Prostate gland (tissue), 2 donors: ENCODE measurements at regions not wholly inside any gene's neighbourhood (a gene's known extent, or its start where the extent isn't known, plus 50 kb on each side); places are given as distances from the start of the nearest gene placed in this dataset.
"Not testable (repeated sequence)": the region's sequence is repeated elsewhere in the genome, so short reads cannot be mapped to it uniquely, and the experiment has no call there.

Experiments used
- DNase-seq: peaks from one replicate; pipeline ENCODE4 v3.0.0-alpha.2; 2019; ENCODE audit warnings: low spot score
- H3K27ac ChIP-seq, 2 donors: fragments of 200-600 bp; sonication (generic); 2 replicates each; pipeline ENCODE4 v1.5.1; 2017 to 2019
- H3K27me3 ChIP-seq: fragments of 200-600 bp; sonication (generic); replicated peaks from 2 replicates; pipeline ENCODE4 v1.5.1; 2019; ENCODE audit not compliant: insufficient read depth
- H3K36me3 ChIP-seq, 2 donors: fragments of 200-600 bp; sonication (generic); 1 replicate in 1 of 2; 2 replicates in 1 of 2; pipeline versions ENCODE4 v1.5.1 to v1.8.1; 2017 to 2019
- H3K4me1 ChIP-seq: fragments of 200-600 bp; sonication (generic); replicated peaks from 2 replicates; pipeline ENCODE4 v1.5.1; 2019
- H3K4me3 ChIP-seq, 2 donors: fragments of 200-600 bp; sonication (generic); 2 replicates each; pipeline ENCODE4 v1.5.1; 2017 to 2019
- H3K9me3 ChIP-seq: fragments of 200-600 bp; sonication (generic); 2 replicates; pipeline ENCODE4 v1.5.1; 2017
- CTCF ChIP-seq, 4 experiments: fragments of 200-600 bp in 2 of 4; fragments of 450-650 bp in 2 of 4; sonication (generic) in 2 of 4; IDR thresholded peaks; 1 replicate in 3 of 4; 2 replicates in 1 of 4; pipeline ENCODE4 v1.5.1; 2016 to 2019; ENCODE audit warnings: antibody characterized with exemption in 4 of 4, mild to moderate bottlenecking in 2 of 4, moderate library complexity in 2 of 4
- POLR2A ChIP-seq: fragments of 450-650 bp; IDR thresholded peaks from one replicate; pipeline ENCODE4 v1.6.1; 2016; ENCODE audit warnings: antibody characterized with exemption, mild to moderate bottlenecking
- POLR2AphosphoS5 ChIP-seq: sonication (generic); formaldehyde crosslinking; IDR thresholded peaks from one replicate; pipeline ENCODE4 v1.6.1; 2017; ENCODE audit warnings: antibody characterized with exemption
- WGBS: methylation state at CpG from one replicate; pipeline ENCODE4 v1.1.5; 2018; 5-methylcytosine and 5-hydroxymethylcytosine counted together
- intact Hi-C: fragments of 100-400 bp; cut with DNase I; formaldehyde crosslinking; loops from one replicate; pipeline ENCODE4 v1.14.2; 2022

- no peaks in the 10 kb centered on the region for H3K4me1 ChIP-seq
- H3K9me3 ChIP-seq: no peaks in the 10 kb centered on the region
- no peak overlapping the region for H3K27ac ChIP-seq
- DNase-seq: no peak
- no peak for TF ChIP-seq CTCF (IDR thresholded peaks at IDR 0.05)
- no peak for TF ChIP-seq POLR2A
- TF ChIP-seq POLR2AphosphoS5: no peak
- 73% methylated on average over 4 of the region's 4 CpGs for WGBS
- intact Hi-C loops: no loop called here
- no peaks in the 10 kb centered on the region for H3K27me3 ChIP-seq
- no peak overlapping the region for H3K4me3 ChIP-seq
- no peaks in the 10 kb centered on the region for H3K36me3 ChIP-seq
Observed at GRCh38 chr6:127402890-127403617, 56.1 kb downstream of the KIAA0408 start.

GRCh38 chr6:127397729-127398630 is 54.6 kb upstream of the ECHDC1 start:
- 75% methylated on average over 6 of the region's 6 CpGs for WGBS
- no peaks in the 10 kb centered on the region for H3K9me3 ChIP-seq
- H3K27me3 ChIP-seq: no peaks in the 10 kb centered on the region
- H3K4me1 ChIP-seq: no peaks in the 10 kb centered on the region
- H3K36me3 ChIP-seq: no peaks in the 10 kb centered on the region
- no peak overlapping the region for H3K4me3 ChIP-seq
- H3K27ac ChIP-seq: peak overlapping the region in 1 of 2 donors; percentile 22
- intact Hi-C loops: no loop called here
- TF ChIP-seq CTCF (IDR thresholded peaks at IDR 0.05): no peak
- TF ChIP-seq POLR2AphosphoS5: no peak
- TF ChIP-seq POLR2A: no peak
- no peak for DNase-seq

GRCh38 chr6:127397171-127397597 is 53.8 kb upstream of the ECHDC1 start:
- H3K27me3 ChIP-seq, H3K36me3 ChIP-seq, H3K4me1 ChIP-seq, H3K9me3 ChIP-seq, intact Hi-C loops, H3K4me3 ChIP-seq, H3K27ac ChIP-seq: not testable (repeated sequence)
- 59% methylated on average over 5 of the region's 5 CpGs for WGBS
- DNase-seq: peak; percentile 16
